Osteoblast (primary cell): ENCODE measurements at regions not wholly inside any gene's neighbourhood (a gene's known extent, or its start where the extent isn't known, plus 50 kb on each side); places are given as distances from the start of the nearest gene placed in this dataset.

ENCODE experiments used
- DNase-seq: peaks from one replicate; pipeline ENCODE4 v3.0.0; 2011; ENCODE audit warnings: low spot score, mixed read lengths; ENCODE audit not compliant: insufficient read length; ENCODE audit errors: missing footprints
- H2AFZ ChIP-seq: 2 replicates; pipeline ENCODE4 v1.6.0; 2011; ENCODE audit warnings: mild to moderate bottlenecking, low read length
- H3K27ac ChIP-seq: 2 replicates; pipeline ENCODE4 v1.5.1; 2011; ENCODE audit warnings: mild to moderate bottlenecking, low read depth, low read length, moderate library complexity
- H3K27me3 ChIP-seq: 2 replicates; pipeline ENCODE4 v1.6.0; 2012; ENCODE audit warnings: mild to moderate bottlenecking, control low read depth, inconsistent platforms, low read length, moderate library complexity; ENCODE audit not compliant: insufficient read depth
- H3K36me3 ChIP-seq: 2 replicates; pipeline ENCODE4 v1.5.1; 2011; ENCODE audit warnings: mild to moderate bottlenecking, low read length, control low read depth, moderate library complexity; ENCODE audit not compliant: insufficient read depth
- H3K4me1 ChIP-seq: 2 replicates; pipeline ENCODE4 v1.5.1; 2011; ENCODE audit warnings: mild to moderate bottlenecking, low read length, control low read depth, moderate library complexity; ENCODE audit not compliant: insufficient read depth
- H3K4me2 ChIP-seq: 2 replicates; pipeline ENCODE4 v1.6.0; 2011; ENCODE audit warnings: mild to moderate bottlenecking, low read length; ENCODE audit not compliant: insufficient read depth
- H3K4me3 ChIP-seq: fragments of 200-600 bp; sonication (generic); 3 replicates; pipeline ENCODE4 v1.5.1; 2012; ENCODE audit warnings: mild to moderate bottlenecking, low read length, inconsistent platforms; ENCODE audit not compliant: insufficient read depth
- H3K79me2 ChIP-seq: 2 replicates; pipeline ENCODE4 v1.6.0; 2012; ENCODE audit warnings: mild to moderate bottlenecking, low read length, control low read depth, inconsistent platforms; ENCODE audit not compliant: insufficient read depth
- H3K9me3 ChIP-seq: 2 replicates; pipeline ENCODE4 v1.5.1; 2011; ENCODE audit warnings: low read depth, low read length, control low read depth
- H4K20me1 ChIP-seq: 2 replicates; pipeline ENCODE4 v1.6.0; 2012; ENCODE audit warnings: mild to moderate bottlenecking, low read length, control low read depth; ENCODE audit not compliant: insufficient read depth
- TF ChIP-seq, protein P1 (sequence below): IDR thresholded peaks from 2 replicates; pipeline ENCODE4 v1.5.1; 2011; ENCODE audit warnings: mild to moderate bottlenecking, low read depth, low read length, moderate library complexity; ENCODE audit errors: extremely low read depth

DNA sequence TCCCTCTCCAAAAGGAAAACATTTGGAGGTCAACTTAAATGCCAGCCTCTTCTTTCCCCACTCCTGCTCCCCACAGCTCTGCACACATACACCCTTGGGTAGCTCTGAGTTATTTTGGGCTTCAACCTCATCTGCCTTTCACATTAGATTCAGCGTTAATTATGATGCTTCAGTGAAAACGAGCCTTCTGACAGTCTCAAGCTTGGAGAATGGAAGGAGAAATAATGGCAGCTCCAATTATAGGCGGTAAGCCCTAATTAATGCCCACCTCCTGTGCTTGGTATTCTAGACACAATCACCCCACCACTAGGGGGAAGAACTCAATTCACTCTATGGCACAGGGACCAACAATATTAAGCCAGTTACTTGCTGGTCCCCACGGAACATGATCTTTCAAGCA, 397.9 kb downstream of the BRINP2 start:
- TF ChIP-seq, protein P1, sequence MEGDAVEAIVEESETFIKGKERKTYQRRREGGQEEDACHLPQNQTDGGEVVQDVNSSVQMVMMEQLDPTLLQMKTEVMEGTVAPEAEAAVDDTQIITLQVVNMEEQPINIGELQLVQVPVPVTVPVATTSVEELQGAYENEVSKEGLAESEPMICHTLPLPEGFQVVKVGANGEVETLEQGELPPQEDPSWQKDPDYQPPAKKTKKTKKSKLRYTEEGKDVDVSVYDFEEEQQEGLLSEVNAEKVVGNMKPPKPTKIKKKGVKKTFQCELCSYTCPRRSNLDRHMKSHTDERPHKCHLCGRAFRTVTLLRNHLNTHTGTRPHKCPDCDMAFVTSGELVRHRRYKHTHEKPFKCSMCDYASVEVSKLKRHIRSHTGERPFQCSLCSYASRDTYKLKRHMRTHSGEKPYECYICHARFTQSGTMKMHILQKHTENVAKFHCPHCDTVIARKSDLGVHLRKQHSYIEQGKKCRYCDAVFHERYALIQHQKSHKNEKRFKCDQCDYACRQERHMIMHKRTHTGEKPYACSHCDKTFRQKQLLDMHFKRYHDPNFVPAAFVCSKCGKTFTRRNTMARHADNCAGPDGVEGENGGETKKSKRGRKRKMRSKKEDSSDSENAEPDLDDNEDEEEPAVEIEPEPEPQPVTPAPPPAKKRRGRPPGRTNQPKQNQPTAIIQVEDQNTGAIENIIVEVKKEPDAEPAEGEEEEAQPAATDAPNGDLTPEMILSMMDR, result peak; percentile 14
- DNase-seq, result no peak

DNA sequence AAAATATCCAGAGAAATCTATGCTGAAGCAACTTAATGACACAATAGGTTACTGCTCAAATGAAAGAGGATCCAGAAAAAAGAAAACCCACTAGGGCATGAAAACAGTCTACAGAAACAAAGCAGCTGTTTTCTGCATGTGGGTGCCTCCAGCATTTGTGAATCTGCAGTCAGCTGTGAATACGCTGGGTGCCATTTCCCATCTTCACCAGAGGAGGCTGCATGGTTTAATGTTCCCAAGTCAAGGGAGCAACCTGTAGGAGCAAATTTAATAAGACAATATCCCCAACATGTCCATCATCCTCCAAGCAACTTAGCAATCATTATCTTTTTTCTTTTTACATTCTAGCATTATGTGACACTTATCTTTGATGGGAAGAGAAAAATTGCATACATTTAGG, 396.6 kb downstream of the BRINP2 start:
- no peak for DNase-seq
- H3K79me2 ChIP-seq, result no peaks in the 10 kb centered on the region

More for the DNA sequence above, 397.9 kb downstream of the BRINP2 start:
- no peaks in the 10 kb centered on the region for H3K4me1 ChIP-seq
- no peak overlapping the region for H3K27ac ChIP-seq
- no peaks in the 10 kb centered on the region for H3K36me3 ChIP-seq
- H3K79me2 ChIP-seq, result no peaks in the 10 kb centered on the region
- no peaks in the 10 kb centered on the region for H3K27me3 ChIP-seq
- H3K4me3 ChIP-seq, result no peak overlapping the region
- no peaks in the 10 kb centered on the region for H4K20me1 ChIP-seq
- H3K9me3 ChIP-seq, result no peaks in the 10 kb centered on the region
- H3K4me2 ChIP-seq, result no peak overlapping the region
- H2AFZ ChIP-seq, result no peak overlapping the region

DNA sequence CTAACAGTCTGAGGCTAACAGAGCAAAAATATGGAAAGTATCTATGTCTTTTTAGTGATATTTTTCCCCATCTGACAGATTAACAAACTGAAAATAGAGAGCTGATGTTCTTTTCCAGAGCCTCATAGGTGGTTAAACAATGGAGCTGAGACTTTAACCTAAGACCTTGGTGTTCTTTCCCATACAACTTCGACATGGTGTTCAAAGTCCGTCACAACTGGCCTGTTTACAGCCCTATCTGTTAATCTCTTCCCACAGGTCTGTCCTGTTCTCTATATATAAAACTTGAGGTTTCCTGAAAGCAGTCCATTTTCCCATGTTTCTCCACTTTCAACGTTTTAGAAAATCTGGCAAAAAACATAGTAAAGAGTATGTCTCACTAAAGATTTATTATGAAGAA, 395.7 kb downstream of the BRINP2 start:
- Histone ChIP-seq H3K4me1 (no peaks in the 10 kb centered on the region), H2AFZ (no peak overlapping the region), H3K9me3 (no peaks in the 10 kb centered on the region), H3K4me2 (no peak overlapping the region), H3K36me3 (no peaks in the 10 kb centered on the region), H3K79me2 (no peaks in the 10 kb centered on the region), H4K20me1 (no peaks in the 10 kb centered on the region), H3K27ac (no peak overlapping the region), H3K27me3 (no peaks in the 10 kb centered on the region), H3K4me3 (no peak overlapping the region)
- no peak for DNase-seq
- TF ChIP-seq, protein P1, result no peak

More for the DNA sequence above, 396.6 kb downstream of the BRINP2 start:
- H3K4me1 ChIP-seq, result no peaks in the 10 kb centered on the region
- no peaks in the 10 kb centered on the region for H3K36me3 ChIP-seq
- H2AFZ ChIP-seq, result no peak overlapping the region
- TF ChIP-seq, protein P1, result peak; percentile 30
- H3K9me3 ChIP-seq, result no peaks in the 10 kb centered on the region
- H3K27ac ChIP-seq, result no peak overlapping the region
- no peak overlapping the region for H3K4me3 ChIP-seq
- no peaks in the 10 kb centered on the region for H4K20me1 ChIP-seq
- H3K27me3 ChIP-seq, result no peaks in the 10 kb centered on the region
- no peak overlapping the region for H3K4me2 ChIP-seq

- H2AFZ ChIP-seq, result no peak overlapping the region
- DNase-seq, result no peak
- H3K36me3 ChIP-seq, result no peaks in the 10 kb centered on the region
- no peak overlapping the region for H3K4me2 ChIP-seq
- no peak overlapping the region for H3K27ac ChIP-seq
- H3K9me3 ChIP-seq, result no peaks in the 10 kb centered on the region
- TF ChIP-seq, protein P1, result no peak
- H3K4me1 ChIP-seq, result no peaks in the 10 kb centered on the region
- H3K4me3 ChIP-seq, result no peak overlapping the region
- no peaks in the 10 kb centered on the region for H3K27me3 ChIP-seq
- no peaks in the 10 kb centered on the region for H4K20me1 ChIP-seq
- H3K79me2 ChIP-seq, result no peaks in the 10 kb centered on the region
Measured at GRCh38 chr1:177561436-177561835, 390.7 kb downstream of the BRINP2 start.
